ENCODE measurements at regions not wholly inside any gene's neighbourhood (a gene's known extent, or its start where the extent isn't known, plus 50 kb on each side); places are given as distances from the start of the nearest gene placed in this dataset.

DNA sequence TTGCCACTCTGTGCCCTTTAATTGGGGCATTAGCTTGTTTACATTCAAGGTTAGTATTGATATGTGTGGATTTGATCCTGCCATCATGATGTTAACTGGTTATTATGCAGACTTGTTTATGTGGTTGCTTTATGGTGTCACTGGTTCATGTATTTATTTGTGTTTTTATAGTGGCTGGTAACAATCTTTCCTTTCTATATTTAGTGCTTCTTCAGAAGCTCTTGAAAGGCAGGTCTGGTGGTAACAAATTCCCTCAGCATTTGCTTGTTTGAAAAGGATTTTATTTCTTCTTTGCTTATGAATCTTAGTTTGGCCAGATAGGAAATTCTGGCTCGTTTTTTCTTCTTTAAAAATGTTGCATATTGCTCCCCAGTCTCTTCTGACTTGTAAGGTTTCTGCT, 215.4 kb downstream of the ZC3H11B start:
- H3K27ac ChIP-seq (ENCODE audit: low read depth, low read length) = no peak overlapping the region
- no peak overlapping the region for H3K27ac Mint-ChIP-seq
- H3K4me1 Mint-ChIP-seq = no peaks in the 10 kb centered on the region
- no peaks in the 10 kb centered on the region for H3K36me3 ChIP-seq (ENCODE audit: control insufficient read depth, insufficient read depth, low read length)
- WGBS, 2 experiments (ENCODE audit: insufficient coverage in 1 of 2, insufficient read length in 1 of 2) = 55 to 67% methylated on average over 1 of the region's 1 CpG
- H3K9me3 Mint-ChIP-seq = peaks cover 15% of the 10 kb centered on the region
- H3K4me3 Mint-ChIP-seq = no peak overlapping the region
- no peak overlapping the region for H3K9ac ChIP-seq (ENCODE audit: extremely low read depth, low read length, poor library complexity, severe bottlenecking)
- no peaks in the 10 kb centered on the region for H3K4me1 ChIP-seq (ENCODE audit: control insufficient read depth, insufficient read depth, low read length)
- peaks cover 4% of the 10 kb centered on the region for H3K36me3 Mint-ChIP-seq (ENCODE audit: low read depth)
- no peak for DNase-seq
- H3K4me3 ChIP-seq (ENCODE audit: low read length) = no peak overlapping the region
- no peaks in the 10 kb centered on the region for H3K27me3 ChIP-seq (ENCODE audit: control insufficient read depth, insufficient read depth, low read length, poor library complexity, severe bottlenecking)
- peaks cover 15% of the 10 kb centered on the region for H3K9me3 ChIP-seq (ENCODE audit: control insufficient read depth, low read length)
- no peaks in the 10 kb centered on the region for H3K27me3 Mint-ChIP-seq (ENCODE audit: insufficient read depth)
- TF ChIP-seq, protein P1, sequence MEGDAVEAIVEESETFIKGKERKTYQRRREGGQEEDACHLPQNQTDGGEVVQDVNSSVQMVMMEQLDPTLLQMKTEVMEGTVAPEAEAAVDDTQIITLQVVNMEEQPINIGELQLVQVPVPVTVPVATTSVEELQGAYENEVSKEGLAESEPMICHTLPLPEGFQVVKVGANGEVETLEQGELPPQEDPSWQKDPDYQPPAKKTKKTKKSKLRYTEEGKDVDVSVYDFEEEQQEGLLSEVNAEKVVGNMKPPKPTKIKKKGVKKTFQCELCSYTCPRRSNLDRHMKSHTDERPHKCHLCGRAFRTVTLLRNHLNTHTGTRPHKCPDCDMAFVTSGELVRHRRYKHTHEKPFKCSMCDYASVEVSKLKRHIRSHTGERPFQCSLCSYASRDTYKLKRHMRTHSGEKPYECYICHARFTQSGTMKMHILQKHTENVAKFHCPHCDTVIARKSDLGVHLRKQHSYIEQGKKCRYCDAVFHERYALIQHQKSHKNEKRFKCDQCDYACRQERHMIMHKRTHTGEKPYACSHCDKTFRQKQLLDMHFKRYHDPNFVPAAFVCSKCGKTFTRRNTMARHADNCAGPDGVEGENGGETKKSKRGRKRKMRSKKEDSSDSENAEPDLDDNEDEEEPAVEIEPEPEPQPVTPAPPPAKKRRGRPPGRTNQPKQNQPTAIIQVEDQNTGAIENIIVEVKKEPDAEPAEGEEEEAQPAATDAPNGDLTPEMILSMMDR (conservative IDR thresholded peaks at IDR 0.05) = no peak

DNA sequence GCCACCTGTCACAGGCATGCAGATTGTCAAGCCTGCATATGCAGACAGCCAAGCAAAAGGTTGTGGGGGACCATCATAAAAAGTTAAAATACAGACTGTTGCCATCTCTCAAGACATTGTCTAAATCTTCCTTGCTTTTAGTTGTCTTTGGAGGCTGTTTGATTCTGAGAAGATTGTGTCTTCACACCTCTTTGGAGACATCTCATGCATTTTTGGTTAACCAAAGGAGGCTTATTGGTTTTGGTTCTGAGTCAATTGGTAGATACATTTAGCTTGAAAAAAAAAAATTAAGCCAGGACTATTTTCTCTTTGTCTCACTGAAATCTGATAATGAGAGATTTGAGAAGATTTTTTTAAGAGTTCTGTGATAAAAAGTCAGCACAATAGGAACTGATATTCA, 217.6 kb downstream of the LYPLAL1 start:
- TF ChIP-seq, protein P1 (conservative IDR thresholded peaks at IDR 0.05) = no peak
- no peaks in the 10 kb centered on the region for H3K36me3 Mint-ChIP-seq (ENCODE audit: low read depth)
- Histone ChIP-seq H3K9me3 (ENCODE audit: control insufficient read depth, low read length) (peaks cover 8% of the 10 kb centered on the region), H3K4me3 (ENCODE audit: low read length) (no peak overlapping the region), H3K4me1 (ENCODE audit: control insufficient read depth, insufficient read depth, low read length) (peaks cover 7% of the 10 kb centered on the region), H3K36me3 (ENCODE audit: control insufficient read depth, insufficient read depth, low read length) (no peaks in the 10 kb centered on the region), H3K27ac (ENCODE audit: low read depth, low read length) (no peak overlapping the region), H3K27me3 (ENCODE audit: control insufficient read depth, insufficient read depth, low read length, poor library complexity, severe bottlenecking) (no peaks in the 10 kb centered on the region), H3K9ac (ENCODE audit: extremely low read depth, low read length, poor library complexity, severe bottlenecking) (no peak overlapping the region)
- H3K27ac Mint-ChIP-seq = no peak overlapping the region
- no peak for DNase-seq
- H3K4me1 Mint-ChIP-seq = peaks cover 29% of the 10 kb centered on the region
- no peak overlapping the region for H3K4me3 Mint-ChIP-seq
- peaks cover 6% of the 10 kb centered on the region for H3K9me3 Mint-ChIP-seq
- no peaks in the 10 kb centered on the region for H3K27me3 Mint-ChIP-seq (ENCODE audit: insufficient read depth)

DNA sequence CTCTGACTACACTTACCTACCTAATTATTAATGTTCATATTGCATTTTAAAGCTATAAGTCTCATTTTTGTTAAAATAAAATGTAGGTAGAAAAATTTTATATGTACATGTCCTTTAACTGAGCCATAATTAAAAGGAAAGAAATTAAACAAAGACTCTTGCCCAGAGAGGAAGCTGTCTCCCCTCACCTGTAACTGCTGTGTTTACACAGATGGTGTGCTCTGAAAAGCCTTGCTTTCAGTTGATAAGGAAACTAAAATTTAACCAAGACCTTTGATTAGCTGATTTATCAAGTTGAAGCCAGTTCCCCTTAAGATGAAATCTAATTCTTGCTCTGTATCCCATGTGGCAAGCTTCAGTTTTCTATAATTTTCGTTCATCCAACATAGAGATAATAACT, 213.5 kb downstream of the LYPLAL1 start:
- Mint-ChIP-seq H3K36me3 (ENCODE audit: low read depth) (no peaks in the 10 kb centered on the region), H3K9me3 (no peaks in the 10 kb centered on the region), H3K27me3 (ENCODE audit: insufficient read depth) (no peaks in the 10 kb centered on the region), H3K4me1 (peaks cover 33% of the 10 kb centered on the region), H3K4me3 (no peak overlapping the region), H3K27ac (no peak overlapping the region)
- no peak overlapping the region for H3K27ac ChIP-seq (ENCODE audit: low read depth, low read length)
- peaks cover 7% of the 10 kb centered on the region for H3K4me1 ChIP-seq (ENCODE audit: control insufficient read depth, insufficient read depth, low read length)
- H3K27me3 ChIP-seq (ENCODE audit: control insufficient read depth, insufficient read depth, low read length, poor library complexity, severe bottlenecking) = no peaks in the 10 kb centered on the region
- no peak overlapping the region for H3K9ac ChIP-seq (ENCODE audit: extremely low read depth, low read length, poor library complexity, severe bottlenecking)
- WGBS, 2 experiments (ENCODE audit: insufficient coverage in 1 of 2, insufficient read length in 1 of 2) = 91 to 100% methylated on average over 1 of the region's 1 CpG
- DNase-seq = no peak
- H3K36me3 ChIP-seq (ENCODE audit: control insufficient read depth, insufficient read depth, low read length) = no peaks in the 10 kb centered on the region
- TF ChIP-seq, protein P1 (conservative IDR thresholded peaks at IDR 0.05) = no peak
- peak overlapping the region; percentile 11 for H3K4me3 ChIP-seq (ENCODE audit: low read length)
- no peaks in the 10 kb centered on the region for H3K9me3 ChIP-seq (ENCODE audit: control insufficient read depth, low read length)
